Myocyte (in vitro differentiated cells): ENCODE measurements at regions not wholly inside any gene's neighbourhood (a gene's known extent, or its start where the extent isn't known, plus 50 kb on each side); places are given as distances from the start of the nearest gene placed in this dataset.

Source experiments
- DNase-seq: peaks from one replicate; pipeline ENCODE4 v3.0.0-alpha.2; 2012; ENCODE audit warnings: low read depth

GRCh38 chr2:217150236-217150635, 290.4 kb upstream of the TNP1 start:
- no peak for DNase-seq

- DNase-seq: peak; percentile 43
Observed at GRCh38 chr2:217149087-217149660, 289.3 kb upstream of the TNP1 start.

GRCh38 chr2:217147818-217148217, 288.0 kb upstream of the TNP1 start:
- DNase-seq: no peak

- no peak for DNase-seq
Observed at GRCh38 chr2:217146956-217147355, 287.1 kb upstream of the TNP1 start.

- DNase-seq: no peak
Observed at GRCh38 chr2:217142649-217143266, 282.9 kb upstream of the TNP1 start.

GRCh38 chr2:217138284-217138683, 278.4 kb upstream of the TNP1 start:
- DNase-seq: no peak

- no peak for DNase-seq
Observed at GRCh38 chr2:217127744-217128143, 267.9 kb upstream of the TNP1 start.

GRCh38 chr2:217125014-217125413, 265.1 kb upstream of the TNP1 start:
- DNase-seq: peak; percentile 65

GRCh38 chr2:217124050-217124449, 264.2 kb upstream of the TNP1 start:
- no peak for DNase-seq

GRCh38 chr2:217121565-217121964, 261.7 kb upstream of the TNP1 start:
- no peak for DNase-seq

- no peak for DNase-seq
Observed at GRCh38 chr2:217120429-217120828, 260.6 kb upstream of the TNP1 start.

GRCh38 chr2:217118559-217119284, 258.9 kb upstream of the TNP1 start:
- DNase-seq: no peak

- no peak for DNase-seq
Observed at GRCh38 chr2:217117523-217117922, 257.7 kb upstream of the TNP1 start.

GRCh38 chr2:217116610-217117009, 256.7 kb upstream of the TNP1 start:
- no peak for DNase-seq

- no peak for DNase-seq
Observed at GRCh38 chr2:217114117-217114516, 254.3 kb upstream of the TNP1 start.

GRCh38 chr2:217113491-217113890, 253.6 kb upstream of the TNP1 start:
- no peak for DNase-seq

GRCh38 chr2:217110550-217110949, 250.7 kb upstream of the TNP1 start:
- DNase-seq: no peak

- DNase-seq: no peak
Observed at GRCh38 chr2:217108575-217109027, 248.7 kb upstream of the TNP1 start.

- DNase-seq: no peak
Observed at GRCh38 chr2:217108086-217108485, 248.2 kb upstream of the TNP1 start.

GRCh38 chr2:217107480-217107879, 247.6 kb upstream of the TNP1 start:
- DNase-seq: peak; percentile 24

GRCh38 chr2:217106650-217107014, 246.8 kb upstream of the TNP1 start:
- DNase-seq: peak; percentile 48

GRCh38 chr2:217105733-217106649, 246.1 kb upstream of the TNP1 start:
- DNase-seq: peak; percentile 93
